Endothelial cell of umbilical vein (primary cell): ENCODE measurements at regions not wholly inside any gene's neighbourhood (a gene's known extent, or its start where the extent isn't known, plus 50 kb on each side); places are given as distances from the start of the nearest gene placed in this dataset.

Experiments
- BruUV-seq: library from RNA; stranded (reverse); fragments of 400-500 nt; replicated peaks from 2 replicates; lab custom pipeline; 2021; lab: Mats Ljungman, UMichigan
- CTCF ChIA-PET: fragments of 300-600, 350-600 bp; sonication (Branson Sonifier 250); formaldehyde crosslinking; loops from one replicate; lab custom pipeline; 2021; ENCODE audit warnings: antibody characterized with exemption, inconsistent platforms; lab: Charles Lee
- POLR2A ChIA-PET: fragments of 300-600, 350-600 bp; sonication (Branson Sonifier 250); formaldehyde crosslinking; loops from one replicate; lab custom pipeline; 2021; ENCODE audit warnings: antibody characterized with exemption, inconsistent platforms; lab: Charles Lee
- DNase-seq: peaks from one replicate; pipeline ENCODE4 v3.0.0-alpha.2; 2011; ENCODE audit warnings: low read depth, low spot score
- FAIRE-seq: peaks from 2 replicates; lab custom pipeline; 2011; peaks lifted over from hg19 to GRCh38; lab: Jason Lieb, UNC
- H2AFZ ChIP-seq: 2 replicates; pipeline ENCODE4 v1.6.0; 2012; ENCODE audit warnings: low read depth, low read length, control low read depth, inconsistent platforms
- H3K27ac ChIP-seq: 2 replicates; pipeline ENCODE4 v1.5.1; 2011; ENCODE audit warnings: low read depth, mild to moderate bottlenecking, control low read depth, low read length, moderate library complexity; ENCODE audit not compliant: insufficient read depth
- H3K27me3 ChIP-seq, 2 experiments: 2 replicates each; pipeline versions ENCODE4 v1.6.0 to v1.6.1; 2011; ENCODE audit warnings: low read length in 2 of 2, mixed read lengths in 1 of 2; ENCODE audit not compliant: control insufficient read depth in 2 of 2, insufficient read depth in 2 of 2
- H3K36me3 ChIP-seq, 2 experiments: 2 replicates in 1 of 2; 3 replicates in 1 of 2; pipeline ENCODE4 v1.5.1; 2011; ENCODE audit warnings: low read length in 2 of 2, mild to moderate bottlenecking in 1 of 2, moderate library complexity in 1 of 2; ENCODE audit not compliant: control insufficient read depth in 2 of 2, insufficient read depth in 2 of 2; ENCODE audit errors: extremely low read depth in 1 of 2
- H3K4me1 ChIP-seq: 3 replicates; pipeline ENCODE4 v1.5.1; 2011; ENCODE audit warnings: mild to moderate bottlenecking, low read length; ENCODE audit not compliant: control insufficient read depth, insufficient read depth; ENCODE audit errors: extremely low read depth
- H3K4me2 ChIP-seq: 2 replicates; pipeline ENCODE4 v1.6.1; 2011; ENCODE audit warnings: low read length, control low read depth, mixed read lengths; ENCODE audit not compliant: insufficient read depth
- H3K4me3 ChIP-seq, 3 experiments: fragments of 200-600 bp in 1 of 3; sonication (generic), shearing (Covaris generic) in 1 of 3; replicated peaks in 1 of 3; 2 replicates each; pipeline ENCODE4 v1.5.1; 2011 to 2016; ENCODE audit warnings: control low read depth in 3 of 3, low read length in 3 of 3, mild to moderate bottlenecking in 2 of 3, inconsistent platforms in 1 of 3, low read depth in 1 of 3, moderate library complexity in 1 of 3; ENCODE audit not compliant: insufficient read depth in 1 of 3
- H3K79me2 ChIP-seq: 2 replicates; pipeline ENCODE4 v1.6.0; 2012; ENCODE audit warnings: low read length, inconsistent platforms; ENCODE audit not compliant: control insufficient read depth, insufficient read depth
- H3K9ac ChIP-seq: replicated peaks from 2 replicates; pipeline ENCODE3; 2011; ENCODE audit warnings: low read length, control low read depth; ENCODE audit not compliant: insufficient read depth; ENCODE audit errors: extremely low read depth
- H3K9me1 ChIP-seq: replicated peaks from 3 replicates; pipeline ENCODE4 v1.6.0; 2011; ENCODE audit warnings: mild to moderate bottlenecking, low read length; ENCODE audit not compliant: control insufficient read depth, insufficient read depth; ENCODE audit errors: extremely low read depth
- H3K9me3 ChIP-seq: replicated peaks from 2 replicates; pipeline ENCODE4 v1.5.1; 2012; ENCODE audit warnings: low read length, inconsistent platforms; ENCODE audit not compliant: control insufficient read depth, insufficient read depth
- H4K20me1 ChIP-seq: replicated peaks from 2 replicates; pipeline ENCODE3; 2011; ENCODE audit warnings: mild to moderate bottlenecking, low read length; ENCODE audit not compliant: control insufficient read depth, insufficient read depth; ENCODE audit errors: extremely low read depth
- CTCF ChIP-seq, 2 donors: IDR thresholded peaks; 1 replicate in 1 of 2; 2 replicates in 1 of 2; pipeline ENCODE4 v1.5.1; 2011; ENCODE audit warnings: low read length in 2 of 2, mild to moderate bottlenecking in 2 of 2, moderate library complexity in 2 of 2, control low read depth in 1 of 2, inconsistent platforms in 1 of 2, low read depth in 1 of 2; ENCODE audit not compliant: insufficient read depth in 1 of 2; ENCODE audit errors: extremely low read depth in 1 of 2
- EZH2 ChIP-seq: IDR thresholded peaks from 2 replicates; pipeline ENCODE4 v1.6.1; 2012; ENCODE audit warnings: borderline replicate concordance, low read depth, mild to moderate bottlenecking, moderate library complexity, low read length, inconsistent platforms; ENCODE audit not compliant: severe bottlenecking
- FOS ChIP-seq: IDR thresholded peaks from 2 replicates; pipeline ENCODE4 v1.6.1; 2011; ENCODE audit warnings: mild to moderate bottlenecking, low read length, moderate library complexity, borderline replicate concordance; ENCODE audit not compliant: insufficient read depth
- GATA2 ChIP-seq: IDR thresholded peaks from 2 replicates; pipeline ENCODE4 v1.7.0; 2011; ENCODE audit warnings: low read depth, mild to moderate bottlenecking, moderate library complexity, mixed read lengths, low read length; ENCODE audit not compliant: insufficient read length, insufficient read depth
- JUN ChIP-seq: IDR thresholded peaks from 2 replicates; pipeline ENCODE4 v1.6.1; 2011; ENCODE audit warnings: borderline replicate concordance, low read depth; ENCODE audit not compliant: insufficient read length, insufficient read depth
- MAX ChIP-seq: IDR thresholded peaks from 2 replicates; pipeline ENCODE4 v1.6.1; 2011; ENCODE audit not compliant: insufficient read depth, insufficient read length
- MYC ChIP-seq: IDR thresholded peaks from one replicate; pipeline ENCODE4 v1.6.1; 2011; ENCODE audit warnings: mild to moderate bottlenecking, low read depth, low read length
- POLR2A ChIP-seq: IDR thresholded peaks from 2 replicates; pipeline ENCODE4 v1.6.1; 2012; ENCODE audit warnings: low read depth, mild to moderate bottlenecking, control low read depth, low read length
- POLR2AphosphoS5 ChIP-seq: IDR thresholded peaks from 2 replicates; pipeline ENCODE4 v1.6.1; 2012; ENCODE audit warnings: low read depth, mild to moderate bottlenecking, control low read depth, low read length, moderate library complexity; ENCODE audit not compliant: insufficient read depth
- dilution Hi-C: fragments of 300-500 bp; cut with MboI; formaldehyde crosslinking; loops from one replicate; pipeline ENCODE4 v1.15.0; 2019; ENCODE audit warnings: low sequenced_read_pairs; ENCODE audit not compliant: extremely low pct_ligation_motif_present
- intact Hi-C: fragments of 100-400 bp; cut with micrococcal nuclease; formaldehyde crosslinking; loops from one replicate; pipeline ENCODE4 v1.10.0; 2022

- H3K4me3 ChIP-seq: no peak overlapping the region
- no TSS peak for BruUV-seq
- FAIRE-seq (no peak), DNase-seq (no peak)
- TF ChIP-seq CTCF (IDR thresholded peaks at IDR 0.05; ENCODE audit: extremely low read depth in 1 of 2, insufficient read depth in 1 of 2, low read depth in 1 of 2, low read length in 2 of 2): no peak
- no peak for TF ChIP-seq FOS
- no peak for TF ChIP-seq EZH2
- no peak for TF ChIP-seq POLR2A
- no peak for TF ChIP-seq GATA2
- TF ChIP-seq MYC: no peak
- TF ChIP-seq JUN: no peak
- TF ChIP-seq MAX: no peak
- no peak for TF ChIP-seq POLR2AphosphoS5
- dilution Hi-C loops (no loop called here), intact Hi-C loops (no loop called here)
- no peaks in the 10 kb centered on the region for H3K27me3 ChIP-seq
- H3K36me3 ChIP-seq: no peaks in the 10 kb centered on the region
- no peaks in the 10 kb centered on the region for H3K79me2 ChIP-seq
- CTCF ChIA-PET: interaction anchor here (0.7 kb wide), 1 partner anchor 153 kb away, joined by 3 read pairs; no protein-coding TSS in a partner anchor
- H2AFZ ChIP-seq: no peak overlapping the region
- H4K20me1 ChIP-seq: no peaks in the 10 kb centered on the region
- H3K27ac ChIP-seq: no peak overlapping the region
- no peak overlapping the region for H3K9ac ChIP-seq
- H3K4me1 ChIP-seq: no peaks in the 10 kb centered on the region
- no peaks in the 10 kb centered on the region for H3K9me1 ChIP-seq
- POLR2A ChIA-PET: no interaction called here
- no peaks in the 10 kb centered on the region for H3K9me3 ChIP-seq
- H3K4me2 ChIP-seq: no peak overlapping the region
Observed at GRCh38 chr11:122062763-122063162, 53.3 kb downstream of the BLID start.
